GM18502 (cell line): ENCODE measurements at regions not wholly inside any gene's neighbourhood (a gene's known extent, or its start where the extent isn't known, plus 50 kb on each side); places are given as distances from the start of the nearest gene placed in this dataset.
"Not testable (repeated sequence)": the region's sequence is repeated elsewhere in the genome, so short reads cannot be mapped to it uniquely, and the experiment has no call there.

ENCODE experiments used
- ATAC-seq: cut with Tn5 transposase; IDR thresholded peaks from one replicate; pipeline ENCODE4 v1.9.1; 2021; ENCODE audit warnings: mild to moderate bottlenecking; ENCODE audit not compliant: unreplicated experiment, poor library complexity

DNA sequence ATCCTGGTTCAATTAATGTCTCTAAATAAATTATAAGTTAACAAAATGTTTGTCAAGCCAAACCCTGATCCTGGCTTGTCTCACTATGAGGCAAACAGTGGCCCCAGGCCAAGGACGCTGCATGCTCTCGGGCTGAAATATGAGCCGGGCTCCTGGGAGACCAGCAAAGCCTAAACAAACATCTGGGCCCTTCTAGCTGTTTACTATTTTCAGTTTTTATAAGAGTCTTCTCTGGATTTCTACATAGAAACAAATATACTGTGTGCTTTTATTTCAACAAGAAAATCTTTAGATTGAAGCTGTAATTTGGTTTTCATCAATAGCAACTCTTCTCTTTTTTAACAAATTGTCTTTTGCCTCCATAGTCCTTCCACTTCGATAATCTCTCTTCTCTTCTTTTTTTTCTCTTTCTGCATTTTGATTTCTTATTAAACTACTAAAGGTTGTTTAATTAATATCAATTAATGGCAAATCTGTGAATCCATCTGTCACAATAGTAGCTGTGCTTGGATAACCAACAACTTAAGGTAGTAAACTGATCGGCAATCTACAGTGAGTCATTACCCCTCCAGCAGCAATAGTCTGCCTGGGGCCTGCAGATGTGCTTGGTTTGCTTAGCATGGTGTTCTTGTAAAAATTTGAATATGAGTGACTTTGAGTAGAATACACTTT is 83.3 kb upstream of the DNAJC1 start:
- ATAC-seq = no peak

DNA sequence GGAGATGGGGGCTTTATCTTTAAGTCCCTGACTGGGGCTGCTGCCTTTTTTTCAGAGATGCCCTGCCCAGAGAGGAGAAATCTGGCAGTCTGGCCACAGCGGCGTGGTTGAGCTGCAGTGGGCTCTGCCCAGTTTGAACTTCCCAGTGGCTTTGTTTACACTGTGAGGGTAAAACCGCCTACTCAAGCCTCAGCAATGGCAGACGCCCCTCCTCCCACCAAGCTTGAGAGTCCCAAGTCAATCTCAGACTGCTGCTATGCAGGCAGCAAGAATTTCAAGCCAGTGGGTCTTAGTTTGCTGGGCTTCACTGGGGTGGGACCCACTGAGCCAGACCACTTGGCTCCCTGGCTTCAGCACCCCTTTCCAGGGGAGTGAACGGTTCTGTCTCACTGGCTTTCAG is 76.4 kb upstream of the DNAJC1 start:
- not testable (repeated sequence) for ATAC-seq

DNA sequence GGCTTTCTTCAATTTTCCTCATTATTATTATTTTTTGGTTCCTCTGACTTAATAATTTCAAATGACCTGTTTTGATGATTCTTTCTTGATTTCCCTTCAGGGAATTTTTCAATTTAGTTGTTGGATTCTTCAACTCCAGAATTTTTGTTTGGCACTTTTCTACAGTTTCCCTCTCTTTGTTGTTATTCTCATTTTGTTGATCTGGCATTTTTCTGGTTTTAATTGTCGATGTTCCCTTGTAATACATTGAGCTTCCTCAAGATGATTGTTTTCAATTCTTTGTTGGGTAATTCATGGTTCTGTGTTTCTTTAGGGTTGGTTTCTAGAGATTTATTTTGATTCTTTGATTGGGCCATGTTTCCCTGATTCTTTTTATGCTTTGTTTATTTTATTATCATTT is 67.8 kb upstream of the DNAJC1 start:
- ATAC-seq = no peak

DNA sequence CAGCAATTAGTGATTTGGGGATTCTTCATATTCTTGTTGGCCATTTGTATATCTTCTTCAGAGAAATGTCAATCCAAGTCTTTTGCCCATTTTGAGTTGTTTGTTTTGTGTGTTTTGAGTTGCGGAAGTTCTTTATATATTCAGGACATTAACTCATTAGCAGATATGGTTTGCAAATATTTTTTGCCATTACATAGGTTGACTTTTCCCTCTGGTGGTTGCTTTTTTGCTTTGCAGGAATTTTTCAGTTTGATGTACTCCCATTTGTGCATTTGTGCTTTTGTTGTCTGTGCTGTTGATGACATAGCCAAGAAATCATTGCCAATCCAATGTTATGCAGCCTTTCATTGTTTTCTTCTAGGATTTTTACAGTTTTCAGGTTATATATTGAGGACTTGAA is 63.6 kb upstream of the DNAJC1 start:
- no peak for ATAC-seq

DNA sequence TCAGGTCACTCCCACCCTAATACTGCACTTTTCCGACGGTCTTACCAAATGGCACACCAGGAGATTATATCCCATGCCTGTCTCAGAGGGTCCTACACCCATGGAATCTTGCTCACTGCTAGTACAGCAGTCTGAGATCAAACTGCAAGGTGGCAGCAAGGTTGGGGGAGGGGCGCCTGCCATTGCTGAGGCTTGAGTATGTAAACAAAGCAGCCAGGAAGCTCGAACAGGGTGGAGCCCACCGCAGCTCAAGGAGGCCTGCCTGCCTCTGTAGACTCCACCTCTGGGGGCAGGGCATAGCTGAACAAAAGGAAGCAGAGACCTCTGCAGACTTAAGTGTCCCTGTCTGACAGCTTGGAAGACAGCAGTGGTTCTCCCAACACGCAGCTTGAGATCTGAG is 57.5 kb upstream of the DNAJC1 start:
- ATAC-seq = not testable (repeated sequence)

DNA sequence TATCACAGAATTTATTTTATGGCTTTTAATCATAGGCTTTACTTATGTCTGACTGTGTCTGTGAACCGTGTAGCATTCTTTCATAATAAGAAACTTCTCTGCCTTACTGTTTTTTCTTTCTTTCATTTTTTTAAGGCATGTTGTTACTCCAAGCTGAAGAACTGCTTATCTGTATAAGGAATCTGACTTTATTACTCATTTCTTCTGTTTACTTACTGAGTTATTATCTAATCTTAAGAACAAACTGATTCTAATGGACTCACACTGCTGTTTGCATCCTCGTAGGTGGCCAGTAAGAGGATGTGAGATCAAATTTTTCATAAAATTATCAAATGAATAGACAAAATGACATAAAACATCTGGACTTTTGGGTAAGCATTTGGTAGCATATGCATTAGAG is 54.7 kb upstream of the DNAJC1 start:
- ATAC-seq = no peak

DNA sequence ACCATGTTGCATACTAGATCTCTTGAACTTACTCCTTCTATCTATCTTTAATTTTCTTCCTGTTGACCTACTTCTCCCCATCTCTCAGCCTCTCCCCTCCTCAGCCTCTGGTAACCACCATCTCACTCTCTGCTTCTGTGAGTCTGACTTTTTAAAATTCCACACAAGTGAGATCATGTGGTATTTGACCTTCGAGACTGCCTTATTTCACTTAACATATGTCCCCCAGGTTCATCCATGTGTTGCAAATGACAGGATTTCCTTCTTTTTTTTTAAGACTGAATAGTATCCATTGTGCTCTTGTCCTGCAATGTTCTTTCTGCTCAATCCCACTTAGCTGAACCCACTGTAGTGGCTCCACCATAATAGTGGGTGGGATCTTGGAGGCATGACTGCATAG is 51.4 kb upstream of the DNAJC1 start:
- ATAC-seq = no peak
